ENCODE measurements at regions not wholly inside any gene's neighbourhood (a gene's known extent, or its start where the extent isn't known, plus 50 kb on each side); places are given as distances from the start of the nearest gene placed in this dataset.
A peak's percentile ranks its signal among the peaks of the same experiment; 100 is the strongest.

DNA sequence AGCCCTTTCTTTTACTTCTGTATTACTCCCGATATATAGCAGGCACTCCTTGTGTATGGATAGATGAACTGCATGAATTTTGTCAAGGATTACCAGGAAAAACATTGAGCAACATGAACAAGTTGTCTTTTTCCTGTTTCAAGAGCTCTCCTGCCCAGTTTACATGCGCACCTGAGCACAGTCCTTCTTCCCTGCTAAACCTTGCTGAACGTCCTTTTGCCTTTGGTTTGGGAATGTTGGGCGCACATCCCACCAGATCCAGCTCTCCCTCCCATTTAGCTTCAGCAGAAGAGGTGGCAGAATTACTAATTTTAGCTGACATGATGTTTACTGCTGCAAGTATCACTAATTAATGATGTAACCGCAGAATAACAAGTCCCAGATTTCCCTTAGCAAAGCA lies 121.4 kb upstream of the TMCC3 start:
- FAIRE-seq (no peak), ATAC-seq (no peak), DNase-seq (ENCODE audit: low spot score) (no peak)
- H3K9ac ChIP-seq (ENCODE audit: insufficient read depth, low read depth, low read length), result no peak overlapping the region
- no peaks in the 10 kb centered on the region for H4K20me1 ChIP-seq (ENCODE audit: insufficient read depth, low read length)
- no peak overlapping the region for H2AFZ ChIP-seq (ENCODE audit: low read length)
- H3K9me3 ChIP-seq (ENCODE audit: low read length), result no peaks in the 10 kb centered on the region
- H3K36me3 ChIP-seq (replicated peaks in 1 of 2; ENCODE audit: control insufficient read depth in 1 of 2, insufficient read depth in 2 of 2, low read length in 2 of 2), result no peaks in the 10 kb centered on the region
- H3K27ac ChIP-seq (ENCODE audit: extremely low read length, insufficient read depth, low read length), result no peak overlapping the region
- no peak overlapping the region for H3K4me2 ChIP-seq (ENCODE audit: low read depth, low read length)
- BruUV-seq (replicated peaks), result no TSS peak
- H3K4me1 ChIP-seq (ENCODE audit: insufficient read depth, low read length), result no peaks in the 10 kb centered on the region
- no peak overlapping the region for H3K4me3 ChIP-seq (replicated peaks in 1 of 3; ENCODE audit: insufficient read depth in 1 of 3, low read depth in 2 of 3, low read length in 3 of 3)
- H3K27me3 ChIP-seq (ENCODE audit: control insufficient read depth in 1 of 2, insufficient read depth in 2 of 2, low read length in 2 of 2), result peaks cover 0 to 9% of the 10 kb centered on the region in 2 experiments; a peak in 2 of 5 replicates
- WGBS (ENCODE audit: low lambda C conversion rate), result 12% methylated on average over 4 of the region's 5 CpGs
- intact Hi-C loops (cut with micrococcal nuclease; ENCODE audit: unreplicated experiment), result no loop called here
- no peak for TF ChIP-seq ZC3H4 (CRISPR knock-in tag; IDR thresholded peaks at IDR 0.05; ENCODE audit: borderline replicate concordance)
- no peak for TF ChIP-seq KDM1A (CRISPR knock-in tag; IDR thresholded peaks at IDR 0.05)
- TF ChIP-seq ZNF207 (IDR thresholded peaks at IDR 0.05; ENCODE audit: borderline replicate concordance), result no peak
- TF ChIP-seq, protein P1, sequence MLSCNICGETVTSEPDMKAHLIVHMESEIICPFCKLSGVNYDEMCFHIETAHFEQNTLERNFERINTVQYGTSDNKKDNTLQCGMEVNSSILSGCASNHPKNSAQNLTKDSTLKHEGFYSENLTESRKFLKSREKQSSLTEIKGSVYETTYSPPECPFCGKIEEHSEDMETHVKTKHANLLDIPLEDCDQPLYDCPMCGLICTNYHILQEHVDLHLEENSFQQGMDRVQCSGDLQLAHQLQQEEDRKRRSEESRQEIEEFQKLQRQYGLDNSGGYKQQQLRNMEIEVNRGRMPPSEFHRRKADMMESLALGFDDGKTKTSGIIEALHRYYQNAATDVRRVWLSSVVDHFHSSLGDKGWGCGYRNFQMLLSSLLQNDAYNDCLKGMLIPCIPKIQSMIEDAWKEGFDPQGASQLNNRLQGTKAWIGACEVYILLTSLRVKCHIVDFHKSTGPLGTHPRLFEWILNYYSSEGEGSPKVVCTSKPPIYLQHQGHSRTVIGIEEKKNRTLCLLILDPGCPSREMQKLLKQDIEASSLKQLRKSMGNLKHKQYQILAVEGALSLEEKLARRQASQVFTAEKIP (CRISPR knock-in tag; IDR thresholded peaks at IDR 0.05; ENCODE audit: borderline replicate concordance), result no peak
- TF ChIP-seq, protein P2, sequence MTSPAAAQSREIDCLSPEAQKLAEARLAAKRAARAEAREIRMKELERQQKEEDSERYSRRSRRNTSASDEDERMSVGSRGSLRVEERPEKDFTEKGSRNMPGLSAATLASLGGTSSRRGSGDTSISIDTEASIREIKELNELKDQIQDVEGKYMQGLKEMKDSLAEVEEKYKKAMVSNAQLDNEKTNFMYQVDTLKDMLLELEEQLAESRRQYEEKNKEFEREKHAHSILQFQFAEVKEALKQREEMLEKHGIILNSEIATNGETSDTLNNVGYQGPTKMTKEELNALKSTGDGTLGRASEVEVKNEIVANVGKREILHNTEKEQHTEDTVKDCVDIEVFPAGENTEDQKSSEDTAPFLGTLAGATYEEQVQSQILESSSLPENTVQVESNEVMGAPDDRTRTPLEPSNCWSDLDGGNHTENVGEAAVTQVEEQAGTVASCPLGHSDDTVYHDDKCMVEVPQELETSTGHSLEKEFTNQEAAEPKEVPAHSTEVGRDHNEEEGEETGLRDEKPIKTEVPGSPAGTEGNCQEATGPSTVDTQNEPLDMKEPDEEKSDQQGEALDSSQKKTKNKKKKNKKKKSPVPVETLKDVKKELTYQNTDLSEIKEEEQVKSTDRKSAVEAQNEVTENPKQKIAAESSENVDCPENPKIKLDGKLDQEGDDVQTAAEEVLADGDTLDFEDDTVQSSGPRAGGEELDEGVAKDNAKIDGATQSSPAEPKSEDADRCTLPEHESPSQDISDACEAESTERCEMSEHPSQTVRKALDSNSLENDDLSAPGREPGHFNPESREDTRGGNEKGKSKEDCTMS (CRISPR knock-in tag; conservative IDR thresholded peaks at IDR 0.05), result no peak
- TF ChIP-seq ZNF160 (CRISPR knock-in tag; IDR thresholded peaks at IDR 0.05), result no peak
- peak; percentile 41; the same call in 1 of the 2 replicates for TF ChIP-seq MAFF (IDR thresholded peaks at IDR 0.05; ENCODE audit: low read depth, low read length)
- TF ChIP-seq MAFK (conservative IDR thresholded peaks at IDR 0.05 in 1 of 2, IDR thresholded peaks at IDR 0.05 in 1 of 2; ENCODE audit: low read length in 2 of 2), result peak in 1 of 2 experiments; percentile 57; a peak in 2 of 4 replicates
- TF ChIP-seq HNF4G (IDR thresholded peaks at IDR 0.05; ENCODE audit: borderline replicate concordance, low read depth, low read length), result no peak
- no peak for TF ChIP-seq HNF4G (CRISPR knock-in tag; IDR thresholded peaks at IDR 0.05; ENCODE audit: borderline replicate concordance, low read depth)
- TF ChIP-seq, protein P3, sequence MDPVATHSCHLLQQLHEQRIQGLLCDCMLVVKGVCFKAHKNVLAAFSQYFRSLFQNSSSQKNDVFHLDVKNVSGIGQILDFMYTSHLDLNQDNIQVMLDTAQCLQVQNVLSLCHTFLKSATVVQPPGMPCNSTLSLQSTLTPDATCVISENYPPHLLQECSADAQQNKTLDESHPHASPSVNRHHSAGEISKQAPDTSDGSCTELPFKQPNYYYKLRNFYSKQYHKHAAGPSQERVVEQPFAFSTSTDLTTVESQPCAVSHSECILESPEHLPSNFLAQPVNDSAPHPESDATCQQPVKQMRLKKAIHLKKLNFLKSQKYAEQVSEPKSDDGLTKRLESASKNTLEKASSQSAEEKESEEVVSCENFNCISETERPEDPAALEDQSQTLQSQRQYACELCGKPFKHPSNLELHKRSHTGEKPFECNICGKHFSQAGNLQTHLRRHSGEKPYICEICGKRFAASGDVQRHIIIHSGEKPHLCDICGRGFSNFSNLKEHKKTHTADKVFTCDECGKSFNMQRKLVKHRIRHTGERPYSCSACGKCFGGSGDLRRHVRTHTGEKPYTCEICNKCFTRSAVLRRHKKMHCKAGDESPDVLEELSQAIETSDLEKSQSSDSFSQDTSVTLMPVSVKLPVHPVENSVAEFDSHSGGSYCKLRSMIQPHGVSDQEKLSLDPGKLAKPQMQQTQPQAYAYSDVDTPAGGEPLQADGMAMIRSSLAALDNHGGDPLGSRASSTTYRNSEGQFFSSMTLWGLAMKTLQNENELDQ (CRISPR knock-in tag; IDR thresholded peaks at IDR 0.05; ENCODE audit: borderline replicate concordance), result no peak
- CTCF ChIA-PET (ENCODE audit: low intra/inter-chr PET ratio, low total read pairs), result no interaction called here
- in situ Hi-C loops (cut with HindIII; ENCODE audit: extremely low pct_ligation_motif_present, low pct_unique_long_range_greater_than_20kb), result loop anchor here (25.0 kb wide), 1 partner anchor 634 kb away; the partner anchor contains the start of gene PLXNC1
- POLR2A ChIA-PET, result no interaction called here
- no peaks in the 10 kb centered on the region for H3K79me2 ChIP-seq (ENCODE audit: insufficient read depth, low read length)
